ENCODE measurements at regions not wholly inside any gene's neighbourhood (a gene's known extent, or its start where the extent isn't known, plus 50 kb on each side); places are given as distances from the start of the nearest gene placed in this dataset.

DNA sequence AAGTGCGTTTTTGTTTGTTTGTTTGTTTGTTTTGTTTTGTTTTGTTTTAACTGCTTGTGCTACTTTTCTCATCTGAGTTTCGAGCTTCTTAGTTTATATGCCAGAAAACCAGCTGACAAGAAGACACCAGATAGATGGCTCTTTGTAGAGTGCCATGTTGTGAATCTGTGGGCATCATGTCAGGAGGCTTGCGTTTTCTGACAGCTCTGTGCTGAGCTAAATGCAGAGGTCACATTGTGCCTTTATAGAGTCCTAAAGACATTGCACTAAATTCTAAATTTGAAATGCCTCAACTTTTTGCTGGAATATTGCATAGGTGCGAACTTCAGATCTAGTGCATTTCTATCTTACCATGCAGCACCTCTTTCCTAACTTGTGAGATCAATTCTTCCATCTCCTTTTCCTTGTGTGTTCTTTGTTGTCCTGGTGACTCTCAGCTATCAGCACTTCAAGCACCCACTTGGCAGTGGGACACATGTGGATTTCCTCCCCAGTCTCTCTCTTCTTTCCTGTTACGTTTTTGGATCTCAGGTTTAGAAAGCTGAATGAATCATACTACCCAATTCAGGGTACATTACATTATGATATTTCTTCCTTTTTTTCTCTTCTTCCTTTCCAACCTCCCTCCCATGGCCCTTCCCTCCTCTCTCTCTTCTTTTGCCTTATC, 379.0 kb upstream of the RPS23 start:
- intact Hi-C loops (cut with DNase I; ENCODE audit: low total_unique reads): no loop called here
- TF ChIP-seq POLR2A (IDR thresholded peaks at IDR 0.05) (no peak), POLR2AphosphoS5 (IDR thresholded peaks at IDR 0.05) (no peak)
- TF ChIP-seq, protein P1, sequence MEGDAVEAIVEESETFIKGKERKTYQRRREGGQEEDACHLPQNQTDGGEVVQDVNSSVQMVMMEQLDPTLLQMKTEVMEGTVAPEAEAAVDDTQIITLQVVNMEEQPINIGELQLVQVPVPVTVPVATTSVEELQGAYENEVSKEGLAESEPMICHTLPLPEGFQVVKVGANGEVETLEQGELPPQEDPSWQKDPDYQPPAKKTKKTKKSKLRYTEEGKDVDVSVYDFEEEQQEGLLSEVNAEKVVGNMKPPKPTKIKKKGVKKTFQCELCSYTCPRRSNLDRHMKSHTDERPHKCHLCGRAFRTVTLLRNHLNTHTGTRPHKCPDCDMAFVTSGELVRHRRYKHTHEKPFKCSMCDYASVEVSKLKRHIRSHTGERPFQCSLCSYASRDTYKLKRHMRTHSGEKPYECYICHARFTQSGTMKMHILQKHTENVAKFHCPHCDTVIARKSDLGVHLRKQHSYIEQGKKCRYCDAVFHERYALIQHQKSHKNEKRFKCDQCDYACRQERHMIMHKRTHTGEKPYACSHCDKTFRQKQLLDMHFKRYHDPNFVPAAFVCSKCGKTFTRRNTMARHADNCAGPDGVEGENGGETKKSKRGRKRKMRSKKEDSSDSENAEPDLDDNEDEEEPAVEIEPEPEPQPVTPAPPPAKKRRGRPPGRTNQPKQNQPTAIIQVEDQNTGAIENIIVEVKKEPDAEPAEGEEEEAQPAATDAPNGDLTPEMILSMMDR (IDR thresholded peaks at IDR 0.05 in 8 of 11, conservative IDR thresholded peaks at IDR 0.05 in 3 of 11): no peak
- Histone ChIP-seq H3K27me3 (replicated peaks in 1 of 7) (no peaks in the 10 kb centered on the region), H3K4me3 (no peak overlapping the region), H3K9me3 (no peaks in the 10 kb centered on the region), H3K27ac (peak overlapping the region in 1 of 8 donors; percentile 26), H3K36me3 (no peaks in the 10 kb centered on the region), H3K4me1 (no peaks in the 10 kb centered on the region)
- 55 to 72% (median 67%) methylated on average over 5 of the region's 5 CpGs for WGBS, 5 donors
- DNase-seq: no peak

DNA sequence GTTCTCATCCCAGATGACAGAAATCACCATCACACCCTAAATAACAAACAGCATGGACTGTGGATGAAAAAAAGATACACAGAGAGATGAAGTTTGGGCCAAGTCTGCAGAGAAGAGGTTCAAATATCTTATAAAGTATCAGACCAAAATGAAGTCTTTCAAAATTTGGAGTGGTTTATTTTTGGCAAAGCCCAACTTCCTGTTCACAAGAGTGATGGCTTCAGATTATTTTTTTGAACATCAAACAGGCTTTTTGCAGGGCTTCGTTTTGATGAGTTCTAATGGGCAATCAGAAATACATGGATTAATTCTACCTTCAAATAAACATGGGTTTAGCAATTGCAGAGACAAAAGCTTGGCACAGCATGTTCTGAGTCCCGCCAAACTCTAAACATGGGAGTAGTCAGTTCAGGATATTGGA, 378.2 kb upstream of the RPS23 start:
- no peak for DNase-seq
- Histone ChIP-seq H3K27me3 (replicated peaks in 1 of 7) (no peaks in the 10 kb centered on the region), H3K9me3 (no peaks in the 10 kb centered on the region), H3K4me3 (no peak overlapping the region), H3K36me3 (no peaks in the 10 kb centered on the region), H3K27ac (peak overlapping the region in 1 of 8 donors; percentile 26), H3K4me1 (no peaks in the 10 kb centered on the region)
- TF ChIP-seq POLR2AphosphoS5 (IDR thresholded peaks at IDR 0.05) (no peak), POLR2A (IDR thresholded peaks at IDR 0.05) (no peak)
- TF ChIP-seq, protein P1 (IDR thresholded peaks at IDR 0.05 in 8 of 11, conservative IDR thresholded peaks at IDR 0.05 in 3 of 11): no peak
- WGBS, 5 donors: 34 to 45% (median 40%) methylated on average over 2 of the region's 2 CpGs
- intact Hi-C loops (cut with DNase I; ENCODE audit: low total_unique reads): no loop called here

DNA sequence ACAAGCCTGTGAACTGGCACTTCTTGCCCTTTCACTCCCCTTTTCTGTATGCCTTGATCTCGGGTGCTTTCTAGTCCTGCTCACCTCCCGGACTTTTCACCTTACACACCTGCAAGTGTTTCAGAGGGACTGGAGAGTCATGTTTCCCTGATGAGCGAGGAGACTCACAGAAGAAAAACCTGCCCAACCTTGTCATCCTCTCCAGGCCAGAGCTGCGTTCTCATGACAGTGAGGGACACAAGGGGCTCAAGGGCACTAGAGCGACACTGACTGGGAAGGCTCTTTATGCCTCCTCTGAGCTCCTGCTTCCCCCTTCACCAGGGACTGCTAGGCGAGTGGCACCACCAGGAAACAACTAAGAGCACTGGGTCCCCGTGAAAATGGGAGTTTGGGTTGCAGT, 376.9 kb upstream of the RPS23 start:
- TF ChIP-seq POLR2A (IDR thresholded peaks at IDR 0.05): no peak
- TF ChIP-seq, protein P1 (IDR thresholded peaks at IDR 0.05 in 8 of 11, conservative IDR thresholded peaks at IDR 0.05 in 3 of 11): no peak
- TF ChIP-seq POLR2AphosphoS5 (IDR thresholded peaks at IDR 0.05): no peak
- Histone ChIP-seq H3K36me3 (no peaks in the 10 kb centered on the region), H3K4me1 (no peaks in the 10 kb centered on the region), H3K4me3 (no peak overlapping the region), H3K27ac (no peak overlapping the region), H3K9me3 (no peaks in the 10 kb centered on the region), H3K27me3 (replicated peaks in 1 of 7) (no peaks in the 10 kb centered on the region)
- DNase-seq: no peak
- intact Hi-C loops (cut with DNase I; ENCODE audit: low total_unique reads): no loop called here
- 79 to 95% (median 83%) methylated on average over 7 of the region's 7 CpGs for WGBS, 5 donors

DNA sequence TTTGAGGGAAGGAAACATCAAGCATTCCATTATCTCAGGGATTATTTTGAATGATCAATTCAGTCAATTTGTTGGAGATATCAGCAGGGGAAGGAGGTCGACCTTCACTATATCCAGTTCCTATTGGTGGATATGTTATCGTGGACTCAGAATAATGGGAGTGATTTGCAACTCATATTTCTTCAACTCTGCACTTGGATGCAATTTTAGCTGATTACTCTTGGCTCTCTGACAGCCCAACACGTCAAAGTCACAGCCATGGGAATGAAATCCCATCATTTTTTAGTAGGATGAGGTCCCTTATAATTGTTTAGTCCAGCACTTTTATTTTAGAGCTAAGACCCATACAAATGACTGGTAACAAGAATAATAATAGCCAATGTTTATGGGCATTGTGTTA, 371.8 kb upstream of the RPS23 start:
- Histone ChIP-seq H3K4me1 (no peaks in the 10 kb centered on the region), H3K36me3 (no peaks in the 10 kb centered on the region), H3K27me3 (replicated peaks in 1 of 7) (no peaks in the 10 kb centered on the region), H3K9me3 (no peaks in the 10 kb centered on the region), H3K27ac (no peak overlapping the region), H3K4me3 (no peak overlapping the region)
- intact Hi-C loops (cut with DNase I; ENCODE audit: low total_unique reads): loop anchor here (10.0 kb wide), 1 partner anchor 145 kb away; no protein-coding TSS in a partner anchor
- TF ChIP-seq POLR2A (IDR thresholded peaks at IDR 0.05) (no peak), POLR2AphosphoS5 (IDR thresholded peaks at IDR 0.05) (no peak)
- TF ChIP-seq, protein P1 (IDR thresholded peaks at IDR 0.05 in 8 of 11, conservative IDR thresholded peaks at IDR 0.05 in 3 of 11): no peak
- DNase-seq: no peak
- WGBS, 5 donors: 74 to 89% (median 76%) methylated on average over 3 of the region's 3 CpGs
